PC-9 (cell line): ENCODE measurements at regions not wholly inside any gene's neighbourhood (a gene's known extent, or its start where the extent isn't known, plus 50 kb on each side); places are given as distances from the start of the nearest gene placed in this dataset.

Experiments used
- BruUV-seq: library from RNA; stranded (reverse); fragments of 400-500 nt; replicated peaks from 2 replicates; lab custom pipeline; 2021; lab: Mats Ljungman, UMichigan
- CTCF ChIA-PET: fragments of 300-600 bp; sonication (Branson Sonifier 250); formaldehyde crosslinking; loops from one replicate; lab custom pipeline; 2022; ENCODE audit warnings: antibody characterized with exemption; lab: Charles Lee
- POLR2A ChIA-PET: fragments of 300-600 bp; sonication (Branson Sonifier 250); formaldehyde crosslinking; loops from one replicate; lab custom pipeline; 2022; ENCODE audit warnings: antibody characterized with exemption; ENCODE audit not compliant: unreplicated experiment; lab: Charles Lee
- DNase-seq, 2 experiments: peaks; one replicate each; pipeline versions ENCODE4 v3.0.0 to v3.0.0-alpha.2; 2015 to 2022; ENCODE audit warnings: mixed read lengths in 1 of 2
- H2AFZ ChIP-seq: fragments of 200-600 bp; sonication (generic); 2 replicates; pipeline ENCODE4 v1.8.1; 2017; ENCODE audit warnings: antibody characterized with exemption
- H3F3A ChIP-seq: fragments of 200-600 bp; sonication (generic); 2 replicates; pipeline ENCODE4 v1.8.1; 2017; ENCODE audit warnings: antibody characterized with exemption, mild to moderate bottlenecking, low read depth; ENCODE audit not compliant: insufficient read depth
- H3K27ac ChIP-seq: fragments of 200-600 bp; sonication (generic); 2 replicates; pipeline ENCODE4 v1.6.1; 2016; ENCODE audit warnings: mixed run types
- H3K27me3 ChIP-seq: fragments of 200-600 bp; sonication (generic); 2 replicates; pipeline ENCODE4 v1.6.1; 2016; ENCODE audit warnings: low read depth, mixed run types; ENCODE audit not compliant: insufficient read depth
- H3K36me3 ChIP-seq: fragments of 200-600 bp; sonication (generic); 2 replicates; pipeline ENCODE4 v1.6.1; 2016; ENCODE audit warnings: low read depth, mixed run types
- H3K4me1 ChIP-seq: fragments of 200-600 bp; sonication (generic); replicated peaks from 2 replicates; pipeline ENCODE4 v1.6.1; 2016; ENCODE audit warnings: mixed run types; ENCODE audit not compliant: insufficient read depth
- H3K4me2 ChIP-seq: fragments of 200-600 bp; sonication (generic); 2 replicates; pipeline ENCODE4 v1.6.1; 2017; ENCODE audit warnings: mixed run types
- H3K4me3 ChIP-seq: fragments of 200-600 bp; sonication (generic); 2 replicates; pipeline ENCODE4 v1.6.1; 2016; ENCODE audit warnings: mixed run types
- H3K79me2 ChIP-seq: fragments of 200-600 bp; sonication (generic); 2 replicates; pipeline ENCODE4 v1.6.1; 2017; ENCODE audit warnings: low read depth, mixed run types
- H3K9me2 ChIP-seq: fragments of 200-600 bp; sonication (generic); 2 replicates; pipeline ENCODE4 v1.8.1; 2017; ENCODE audit warnings: mild to moderate bottlenecking; ENCODE audit not compliant: insufficient read depth
- H3K9me3 ChIP-seq: fragments of 200-600 bp; sonication (generic); 2 replicates; pipeline ENCODE4 v1.8.1; 2016; ENCODE audit warnings: low read depth; ENCODE audit not compliant: insufficient read depth
- H4K20me1 ChIP-seq: fragments of 200-600 bp; sonication (generic); 2 replicates; pipeline ENCODE4 v1.8.1; 2017; ENCODE audit not compliant: insufficient read depth
- EZH2 ChIP-seq: fragments of 200-600 bp; sonication (generic); IDR thresholded peaks from 2 replicates; pipeline ENCODE4 v1.8.0; 2017; ENCODE audit warnings: antibody characterized with exemption, low read depth
- intact Hi-C: fragments of 100-400 bp; cut with micrococcal nuclease; formaldehyde crosslinking; loops from one replicate; pipeline ENCODE4 v1.10.0; 2022; ENCODE audit not compliant: unreplicated experiment
- TF ChIP-seq, protein P1 (sequence below): fragments of 200-600 bp; sonication (generic); conservative IDR thresholded peaks from 2 replicates; pipeline ENCODE4 v1.6.1; 2017; ENCODE audit warnings: mixed run types, antibody characterized with exemption, mild to moderate bottlenecking, moderate library complexity

DNA sequence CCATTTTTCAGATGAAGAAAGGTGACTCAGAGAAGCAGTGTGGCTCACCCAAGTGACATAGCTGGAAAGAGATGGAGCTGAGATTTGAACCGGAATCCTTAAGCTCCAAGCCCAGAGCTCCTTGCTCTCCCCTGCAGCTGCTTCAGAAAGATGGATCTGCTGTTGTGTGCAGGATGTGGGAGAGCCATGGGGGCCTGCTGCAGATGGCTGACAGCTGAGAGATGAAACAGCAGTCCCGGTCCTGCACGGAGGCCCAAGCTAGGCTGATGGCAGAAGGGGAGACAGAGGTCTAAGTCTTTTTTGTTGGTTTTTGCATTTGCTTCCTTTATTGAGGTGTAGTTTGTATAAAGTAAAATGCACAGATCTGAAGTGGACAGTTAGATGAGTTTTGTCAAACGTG is 69.8 kb upstream of the FOXP4 start:
- Histone ChIP-seq H3K4me1 (no peaks in the 10 kb centered on the region), H4K20me1 (no peaks in the 10 kb centered on the region), H3K4me2 (no peak overlapping the region), H3K27ac (no peak overlapping the region), H3K36me3 (no peaks in the 10 kb centered on the region), H2AFZ (no peak overlapping the region), H3K9me3 (no peaks in the 10 kb centered on the region), H3K4me3 (no peak overlapping the region), H3K9me2 (no peaks in the 10 kb centered on the region), H3K79me2 (no peaks in the 10 kb centered on the region), H3F3A (no peaks in the 10 kb centered on the region), H3K27me3 (peaks cover 25% of the 10 kb centered on the region)
- TF ChIP-seq, protein P1, sequence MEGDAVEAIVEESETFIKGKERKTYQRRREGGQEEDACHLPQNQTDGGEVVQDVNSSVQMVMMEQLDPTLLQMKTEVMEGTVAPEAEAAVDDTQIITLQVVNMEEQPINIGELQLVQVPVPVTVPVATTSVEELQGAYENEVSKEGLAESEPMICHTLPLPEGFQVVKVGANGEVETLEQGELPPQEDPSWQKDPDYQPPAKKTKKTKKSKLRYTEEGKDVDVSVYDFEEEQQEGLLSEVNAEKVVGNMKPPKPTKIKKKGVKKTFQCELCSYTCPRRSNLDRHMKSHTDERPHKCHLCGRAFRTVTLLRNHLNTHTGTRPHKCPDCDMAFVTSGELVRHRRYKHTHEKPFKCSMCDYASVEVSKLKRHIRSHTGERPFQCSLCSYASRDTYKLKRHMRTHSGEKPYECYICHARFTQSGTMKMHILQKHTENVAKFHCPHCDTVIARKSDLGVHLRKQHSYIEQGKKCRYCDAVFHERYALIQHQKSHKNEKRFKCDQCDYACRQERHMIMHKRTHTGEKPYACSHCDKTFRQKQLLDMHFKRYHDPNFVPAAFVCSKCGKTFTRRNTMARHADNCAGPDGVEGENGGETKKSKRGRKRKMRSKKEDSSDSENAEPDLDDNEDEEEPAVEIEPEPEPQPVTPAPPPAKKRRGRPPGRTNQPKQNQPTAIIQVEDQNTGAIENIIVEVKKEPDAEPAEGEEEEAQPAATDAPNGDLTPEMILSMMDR, result no peak
- TF ChIP-seq EZH2, result no peak
- CTCF ChIA-PET, result no interaction called here
- BruUV-seq, result no TSS peak
- POLR2A ChIA-PET, result no interaction called here
- no peak for DNase-seq
- intact Hi-C loops, result no loop called here

- BruUV-seq, result no TSS peak
- Histone ChIP-seq H3K36me3 (no peaks in the 10 kb centered on the region), H2AFZ (no peak overlapping the region), H3K27me3 (peaks cover 32% of the 10 kb centered on the region), H3K9me3 (no peaks in the 10 kb centered on the region), H3K4me3 (no peak overlapping the region), H3K4me2 (no peak overlapping the region), H3F3A (no peaks in the 10 kb centered on the region), H3K79me2 (no peaks in the 10 kb centered on the region), H3K9me2 (no peaks in the 10 kb centered on the region), H3K27ac (no peak overlapping the region), H3K4me1 (no peaks in the 10 kb centered on the region), H4K20me1 (no peaks in the 10 kb centered on the region)
- CTCF ChIA-PET, result no interaction called here
- TF ChIP-seq, protein P1, result no peak
- TF ChIP-seq EZH2, result no peak
- no peak for DNase-seq
- POLR2A ChIA-PET, result no interaction called here
- intact Hi-C loops, result no loop called here
These were observed 68.6 kb upstream of the FOXP4 start for GRCh38 chr6:41477572-41477971.

DNA sequence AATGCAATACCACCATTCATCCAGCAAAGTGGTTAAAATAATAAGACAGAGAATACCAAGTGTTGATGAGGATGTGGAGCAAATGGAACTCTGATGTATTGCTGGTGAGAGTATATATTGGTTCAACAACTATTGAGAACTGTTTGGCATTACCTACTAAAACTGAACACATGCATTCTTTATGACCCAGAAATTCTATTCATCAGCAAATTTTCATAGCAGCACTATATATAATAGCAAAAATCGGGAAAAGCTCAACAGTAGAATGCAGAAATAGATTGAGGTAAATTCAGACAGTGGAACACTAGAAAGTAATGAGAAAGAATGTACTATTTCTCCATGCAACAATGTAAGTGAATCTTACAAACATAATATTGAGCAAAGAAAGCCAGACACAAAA is 62.2 kb upstream of the FOXP4 start:
- Histone ChIP-seq H3F3A (no peaks in the 10 kb centered on the region), H3K27ac (no peak overlapping the region), H3K79me2 (no peaks in the 10 kb centered on the region), H3K36me3 (no peaks in the 10 kb centered on the region), H3K4me3 (no peak overlapping the region), H3K4me1 (no peaks in the 10 kb centered on the region), H4K20me1 (no peaks in the 10 kb centered on the region), H3K9me3 (no peaks in the 10 kb centered on the region), H3K9me2 (no peaks in the 10 kb centered on the region), H3K27me3 (peaks cover 27% of the 10 kb centered on the region), H3K4me2 (no peak overlapping the region), H2AFZ (no peak overlapping the region)
- no peak for DNase-seq
- intact Hi-C loops, result no loop called here
- ChIA-PET CTCF (no interaction called here), POLR2A (no interaction called here)
- no TSS peak for BruUV-seq
- no peak for TF ChIP-seq EZH2

DNA sequence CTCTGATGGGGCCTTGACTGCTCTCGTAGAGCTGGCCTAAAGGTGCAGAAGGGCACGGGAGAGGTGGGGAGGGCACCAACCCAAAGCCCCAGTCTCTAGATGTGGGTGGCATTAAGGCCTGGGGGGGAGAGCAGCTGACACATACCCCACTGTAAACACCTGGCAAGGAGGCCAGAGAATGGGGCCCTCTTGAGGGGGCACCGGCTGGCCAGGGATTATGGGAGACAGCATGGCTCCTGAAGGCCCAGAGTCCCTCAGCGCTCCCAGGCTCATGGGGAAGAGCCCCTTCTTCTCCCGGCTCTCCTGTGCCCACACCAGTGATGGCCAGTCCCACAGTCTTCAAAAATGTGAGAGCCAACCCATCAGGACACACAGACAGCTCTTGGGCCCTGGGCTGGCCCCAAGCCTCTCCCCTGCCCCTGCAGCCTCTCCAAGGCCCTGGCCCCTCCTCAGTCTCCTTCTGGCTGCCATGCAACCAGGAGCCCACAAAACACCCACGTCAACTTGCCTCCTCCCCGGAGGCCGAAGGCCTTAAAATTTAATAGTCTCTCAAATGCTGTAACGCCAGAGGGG is 58.2 kb upstream of the FOXP4 start:
- BruUV-seq, result no TSS peak
- Histone ChIP-seq H3K27me3 (peaks cover 10% of the 10 kb centered on the region; the same call in 1 of the 2 replicates), H3K4me3 (no peak overlapping the region), H3K79me2 (no peaks in the 10 kb centered on the region), H3K9me2 (no peaks in the 10 kb centered on the region), H3K36me3 (no peaks in the 10 kb centered on the region), H2AFZ (no peak overlapping the region), H3F3A (no peaks in the 10 kb centered on the region), H3K27ac (no peak overlapping the region), H3K4me2 (no peak overlapping the region), H3K9me3 (no peaks in the 10 kb centered on the region), H4K20me1 (no peaks in the 10 kb centered on the region), H3K4me1 (no peaks in the 10 kb centered on the region)
- no peak for DNase-seq
- TF ChIP-seq, protein P1, result no peak
- no peak for TF ChIP-seq EZH2
- ChIA-PET CTCF (no interaction called here), POLR2A (no interaction called here)
- intact Hi-C loops, result no loop called here
